Ishikawa (cell line): ENCODE measurements at regions not wholly inside any gene's neighbourhood (a gene's known extent, or its start where the extent isn't known, plus 50 kb on each side); places are given as distances from the start of the nearest gene placed in this dataset.

Source experiments
- CEBPB ChIP-seq: IDR thresholded peaks from 2 replicates; pipeline ENCODE4 v1.6.1; 2012
- CREB1 ChIP-seq: IDR thresholded peaks from 2 replicates; pipeline ENCODE4 v1.6.1; 2012; ENCODE audit warnings: low read depth
- EGR1 ChIP-seq: IDR thresholded peaks from 2 replicates; pipeline ENCODE4 v1.6.1; 2012
- EP300 ChIP-seq: IDR thresholded peaks from 2 replicates; pipeline ENCODE4 v1.6.1; 2012; ENCODE audit warnings: borderline replicate concordance
- FOXM1 ChIP-seq: IDR thresholded peaks from 2 replicates; pipeline ENCODE4 v1.6.1; 2012; ENCODE audit warnings: low read depth, borderline replicate concordance
- NFIC ChIP-seq: IDR thresholded peaks from 2 replicates; pipeline ENCODE4 v1.6.1; 2012
- RAD21 ChIP-seq: IDR thresholded peaks from 2 replicates; pipeline ENCODE4 v1.6.1; 2012; ENCODE audit warnings: low read depth
- TAF1 ChIP-seq: IDR thresholded peaks from 2 replicates; pipeline ENCODE4 v1.6.1; 2012; ENCODE audit warnings: low read depth, mild to moderate bottlenecking
- TCF12 ChIP-seq: IDR thresholded peaks from 2 replicates; pipeline ENCODE4 v1.6.1; 2012; ENCODE audit warnings: low read depth
- TEAD4 ChIP-seq: IDR thresholded peaks from 2 replicates; pipeline ENCODE4 v1.6.1; 2012
- YY1 ChIP-seq: IDR thresholded peaks from 2 replicates; pipeline ENCODE4 v1.6.1; 2012; ENCODE audit warnings: low read depth
- ZBTB7A ChIP-seq: IDR thresholded peaks from 2 replicates; pipeline ENCODE4 v1.6.1; 2012; ENCODE audit warnings: low read depth
- TF ChIP-seq, protein P1 (sequence below): IDR thresholded peaks from 2 replicates; pipeline ENCODE4 v1.6.1; 2012
- TF ChIP-seq, protein P2 (sequence below): IDR thresholded peaks from 2 replicates; pipeline ENCODE4 v1.6.1; 2012
- TF ChIP-seq, protein P3 (sequence below): IDR thresholded peaks from 2 replicates; pipeline ENCODE4 v1.6.1; 2012; ENCODE audit warnings: low read depth, mild to moderate bottlenecking

DNA sequence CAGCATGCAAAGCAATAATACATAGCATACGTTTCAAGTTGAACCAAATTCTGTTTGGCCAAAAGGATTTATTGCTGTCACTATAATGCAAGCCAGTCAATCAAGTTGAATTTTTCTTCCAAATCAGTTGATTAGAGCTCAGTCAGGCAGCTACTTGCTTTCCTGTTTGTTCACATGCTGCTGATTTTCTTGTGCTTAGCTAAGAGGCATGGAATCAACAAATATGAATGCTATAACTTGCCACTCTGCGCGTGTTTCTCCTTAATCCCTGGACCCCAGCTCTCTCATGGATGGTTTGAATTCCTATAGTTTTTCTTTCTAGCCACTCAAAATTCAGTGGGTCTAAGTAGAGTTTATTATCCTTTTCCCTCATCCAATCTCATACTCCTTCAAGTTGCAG is 311.3 kb downstream of the KLF5 start:
- TF ChIP-seq NFIC = no peak
- no peak for TF ChIP-seq TCF12

DNA sequence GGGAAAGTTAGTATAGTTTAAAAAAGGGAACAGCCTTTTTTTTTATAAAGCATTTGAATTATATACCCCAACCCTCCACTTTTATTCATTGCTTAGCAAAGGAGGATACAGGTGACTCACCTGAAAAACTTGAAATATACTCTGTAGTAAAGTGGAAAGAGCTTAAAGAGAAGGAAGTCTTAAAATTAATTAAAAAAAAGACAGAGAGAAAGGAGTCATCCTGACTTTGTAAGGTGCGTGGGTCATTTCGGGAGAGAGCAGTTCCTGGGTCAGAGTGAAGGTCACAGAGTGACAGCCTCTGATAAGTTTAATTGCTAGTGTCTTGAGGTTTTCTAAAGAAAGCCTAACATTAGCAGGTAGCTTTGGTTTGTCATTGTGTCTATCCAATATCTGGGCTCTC is 310.3 kb downstream of the KLF5 start:
- TF ChIP-seq, protein P1, sequence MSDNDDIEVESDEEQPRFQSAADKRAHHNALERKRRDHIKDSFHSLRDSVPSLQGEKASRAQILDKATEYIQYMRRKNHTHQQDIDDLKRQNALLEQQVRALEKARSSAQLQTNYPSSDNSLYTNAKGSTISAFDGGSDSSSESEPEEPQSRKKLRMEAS = no peak
- TF ChIP-seq RAD21 = no peak
- no peak for TF ChIP-seq EGR1
- no peak for TF ChIP-seq NFIC
- TF ChIP-seq TAF1 = no peak
- TF ChIP-seq TCF12 = no peak
- TF ChIP-seq EP300 = no peak
- TF ChIP-seq, protein P2, sequence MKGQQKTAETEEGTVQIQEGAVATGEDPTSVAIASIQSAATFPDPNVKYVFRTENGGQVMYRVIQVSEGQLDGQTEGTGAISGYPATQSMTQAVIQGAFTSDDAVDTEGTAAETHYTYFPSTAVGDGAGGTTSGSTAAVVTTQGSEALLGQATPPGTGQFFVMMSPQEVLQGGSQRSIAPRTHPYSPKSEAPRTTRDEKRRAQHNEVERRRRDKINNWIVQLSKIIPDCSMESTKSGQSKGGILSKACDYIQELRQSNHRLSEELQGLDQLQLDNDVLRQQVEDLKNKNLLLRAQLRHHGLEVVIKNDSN = no peak

DNA sequence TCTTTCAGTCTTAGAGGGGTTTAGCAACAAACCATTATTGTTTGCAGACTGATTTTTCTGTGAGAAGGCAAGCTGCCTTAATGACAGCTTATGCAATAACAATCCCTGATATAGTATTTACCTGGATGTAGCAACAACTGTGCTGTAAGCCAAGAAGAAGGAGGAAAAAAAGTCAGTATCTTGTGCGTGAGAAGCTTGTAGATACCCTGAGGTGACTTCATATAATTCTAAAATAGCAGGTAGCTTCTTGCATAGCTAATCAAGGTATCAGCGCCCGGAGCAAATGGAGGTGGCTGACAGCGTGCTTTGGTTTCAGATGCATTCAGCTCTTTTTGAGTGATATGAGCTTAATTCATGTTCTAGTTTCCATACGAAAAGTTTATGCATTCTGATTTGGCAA is 309.8 kb downstream of the KLF5 start:
- TF ChIP-seq TCF12 (no peak), FOXM1 (no peak), EGR1 (no peak), TEAD4 (no peak), TAF1 (no peak), CREB1 (no peak), EP300 (no peak), NFIC (no peak), YY1 (no peak)
- TF ChIP-seq, protein P1 = no peak

DNA sequence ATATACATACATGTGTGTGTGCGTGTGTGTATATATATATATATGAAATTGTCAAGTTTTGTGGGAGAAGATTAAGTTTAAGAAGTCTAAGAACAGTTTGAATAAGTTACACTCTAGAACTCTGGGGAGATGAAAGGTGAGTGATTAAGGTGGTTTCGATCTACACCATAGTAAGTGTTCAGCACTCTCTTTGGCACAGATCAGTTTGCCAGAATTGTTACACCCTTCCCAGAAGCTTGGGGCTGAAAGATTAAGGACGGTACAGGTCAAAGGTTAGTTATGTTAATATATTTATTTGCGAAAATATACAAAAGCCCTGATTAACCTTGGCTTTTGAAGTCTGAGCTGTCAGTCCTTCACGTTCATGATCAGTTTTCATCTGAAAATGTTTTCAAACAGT is 309.1 kb downstream of the KLF5 start:
- TF ChIP-seq NFIC (no peak), TEAD4 (no peak), EGR1 (no peak), TCF12 (no peak)
- TF ChIP-seq, protein P3, sequence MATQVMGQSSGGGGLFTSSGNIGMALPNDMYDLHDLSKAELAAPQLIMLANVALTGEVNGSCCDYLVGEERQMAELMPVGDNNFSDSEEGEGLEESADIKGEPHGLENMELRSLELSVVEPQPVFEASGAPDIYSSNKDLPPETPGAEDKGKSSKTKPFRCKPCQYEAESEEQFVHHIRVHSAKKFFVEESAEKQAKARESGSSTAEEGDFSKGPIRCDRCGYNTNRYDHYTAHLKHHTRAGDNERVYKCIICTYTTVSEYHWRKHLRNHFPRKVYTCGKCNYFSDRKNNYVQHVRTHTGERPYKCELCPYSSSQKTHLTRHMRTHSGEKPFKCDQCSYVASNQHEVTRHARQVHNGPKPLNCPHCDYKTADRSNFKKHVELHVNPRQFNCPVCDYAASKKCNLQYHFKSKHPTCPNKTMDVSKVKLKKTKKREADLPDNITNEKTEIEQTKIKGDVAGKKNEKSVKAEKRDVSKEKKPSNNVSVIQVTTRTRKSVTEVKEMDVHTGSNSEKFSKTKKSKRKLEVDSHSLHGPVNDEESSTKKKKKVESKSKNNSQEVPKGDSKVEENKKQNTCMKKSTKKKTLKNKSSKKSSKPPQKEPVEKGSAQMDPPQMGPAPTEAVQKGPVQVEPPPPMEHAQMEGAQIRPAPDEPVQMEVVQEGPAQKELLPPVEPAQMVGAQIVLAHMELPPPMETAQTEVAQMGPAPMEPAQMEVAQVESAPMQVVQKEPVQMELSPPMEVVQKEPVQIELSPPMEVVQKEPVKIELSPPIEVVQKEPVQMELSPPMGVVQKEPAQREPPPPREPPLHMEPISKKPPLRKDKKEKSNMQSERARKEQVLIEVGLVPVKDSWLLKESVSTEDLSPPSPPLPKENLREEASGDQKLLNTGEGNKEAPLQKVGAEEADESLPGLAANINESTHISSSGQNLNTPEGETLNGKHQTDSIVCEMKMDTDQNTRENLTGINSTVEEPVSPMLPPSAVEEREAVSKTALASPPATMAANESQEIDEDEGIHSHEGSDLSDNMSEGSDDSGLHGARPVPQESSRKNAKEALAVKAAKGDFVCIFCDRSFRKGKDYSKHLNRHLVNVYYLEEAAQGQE = no peak
- TF ChIP-seq, protein P1 = no peak

DNA sequence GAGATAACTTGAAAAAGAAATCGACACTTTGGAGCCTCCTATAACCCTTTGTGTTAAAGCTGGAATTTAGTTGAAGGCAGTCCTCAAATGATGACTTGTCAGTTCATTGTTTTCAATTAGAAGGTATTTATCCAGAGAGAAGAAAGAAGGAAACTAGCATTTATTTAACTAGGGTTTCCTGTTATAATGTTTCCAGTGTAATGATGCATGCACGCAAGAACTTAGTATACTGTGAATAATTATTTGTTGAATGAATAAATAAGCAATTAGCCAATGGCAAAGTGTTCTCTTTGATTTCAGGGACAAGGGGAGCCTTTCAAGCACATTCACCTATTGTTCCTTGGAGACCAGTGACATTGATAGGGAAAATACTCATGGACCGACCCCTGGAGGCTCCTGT is 307.4 kb downstream of the KLF5 start:
- TF ChIP-seq YY1 (no peak), EGR1 (no peak), TCF12 (no peak), NFIC (no peak), TEAD4 (no peak), TAF1 (no peak), ZBTB7A (no peak), CEBPB (no peak), FOXM1 (no peak), CREB1 (no peak), RAD21 (no peak), EP300 (no peak)
- TF ChIP-seq, protein P1 = no peak
- TF ChIP-seq, protein P3 = no peak
- TF ChIP-seq, protein P2 = no peak

DNA sequence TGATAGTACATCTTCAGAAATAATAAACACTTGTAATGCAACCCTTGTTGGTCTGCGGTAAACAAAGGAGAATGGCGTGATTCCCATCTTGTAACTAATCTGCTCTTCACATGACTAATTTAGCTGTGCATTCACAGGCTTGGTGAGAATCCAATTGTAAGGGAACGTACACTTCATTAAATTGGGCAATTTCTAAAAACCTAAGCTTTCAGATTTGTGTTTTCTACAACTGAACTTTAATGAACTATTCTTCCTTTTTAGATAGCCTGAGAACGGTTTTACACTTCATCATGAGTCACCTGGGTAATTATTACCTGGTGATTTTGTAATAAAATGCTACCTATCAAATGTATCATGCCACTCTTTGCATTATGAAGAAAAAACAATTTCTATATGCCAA is 306.9 kb downstream of the KLF5 start:
- TF ChIP-seq YY1 (no peak), TAF1 (no peak), CEBPB (no peak), RAD21 (no peak), EP300 (no peak), EGR1 (no peak), ZBTB7A (no peak), TEAD4 (no peak), FOXM1 (no peak), NFIC (no peak), TCF12 (no peak), CREB1 (no peak)
- TF ChIP-seq, protein P2 = no peak
- TF ChIP-seq, protein P1 = no peak
- TF ChIP-seq, protein P3 = no peak
